Gastrocnemius medialis (tissue), 4 donors: ENCODE measurements at regions not wholly inside any gene's neighbourhood (a gene's known extent, or its start where the extent isn't known, plus 50 kb on each side); places are given as distances from the start of the nearest gene placed in this dataset.

Source experiments
- POLR2A ChIP-seq, 2 donors: fragments of 450-650 bp; IDR thresholded peaks; one replicate each; pipeline ENCODE4 v1.6.1; 2017; ENCODE audit warnings: antibody characterized with exemption in 2 of 2, mild to moderate bottlenecking in 2 of 2, moderate library complexity in 2 of 2
- TF ChIP-seq, protein P1 (sequence below), 5 experiments: fragments of 450-650 bp in 3 of 5; fragments of 200-600 bp in 2 of 5; sonication (generic) in 2 of 5; IDR thresholded peaks in 4 of 5; conservative IDR thresholded peaks in 1 of 5; 1 replicate in 4 of 5; 2 replicates in 1 of 5; pipeline ENCODE4 v1.5.1; 2016 to 2019; ENCODE audit warnings: antibody characterized with exemption in 5 of 5, mild to moderate bottlenecking in 3 of 5, moderate library complexity in 3 of 5

DNA sequence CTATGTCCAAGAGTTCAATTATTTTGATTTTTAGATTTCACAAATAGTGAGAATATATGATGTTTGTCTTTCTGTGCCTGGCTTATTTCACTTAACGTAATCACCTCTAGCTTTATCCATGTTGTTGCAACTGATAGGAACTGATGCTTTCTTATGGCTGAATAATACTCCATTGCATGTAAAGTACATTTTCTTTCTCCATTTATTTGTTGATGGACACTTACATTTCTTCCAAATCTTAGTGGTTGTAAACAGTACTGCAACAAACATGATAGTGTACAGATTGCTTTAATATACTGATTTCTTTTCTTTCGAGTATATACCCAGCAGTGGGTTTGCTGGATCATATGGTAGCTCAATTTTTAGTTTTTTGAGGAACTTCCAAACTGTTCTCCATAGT, 600.6 kb upstream of the SEMA6D start:
- TF ChIP-seq, protein P1, sequence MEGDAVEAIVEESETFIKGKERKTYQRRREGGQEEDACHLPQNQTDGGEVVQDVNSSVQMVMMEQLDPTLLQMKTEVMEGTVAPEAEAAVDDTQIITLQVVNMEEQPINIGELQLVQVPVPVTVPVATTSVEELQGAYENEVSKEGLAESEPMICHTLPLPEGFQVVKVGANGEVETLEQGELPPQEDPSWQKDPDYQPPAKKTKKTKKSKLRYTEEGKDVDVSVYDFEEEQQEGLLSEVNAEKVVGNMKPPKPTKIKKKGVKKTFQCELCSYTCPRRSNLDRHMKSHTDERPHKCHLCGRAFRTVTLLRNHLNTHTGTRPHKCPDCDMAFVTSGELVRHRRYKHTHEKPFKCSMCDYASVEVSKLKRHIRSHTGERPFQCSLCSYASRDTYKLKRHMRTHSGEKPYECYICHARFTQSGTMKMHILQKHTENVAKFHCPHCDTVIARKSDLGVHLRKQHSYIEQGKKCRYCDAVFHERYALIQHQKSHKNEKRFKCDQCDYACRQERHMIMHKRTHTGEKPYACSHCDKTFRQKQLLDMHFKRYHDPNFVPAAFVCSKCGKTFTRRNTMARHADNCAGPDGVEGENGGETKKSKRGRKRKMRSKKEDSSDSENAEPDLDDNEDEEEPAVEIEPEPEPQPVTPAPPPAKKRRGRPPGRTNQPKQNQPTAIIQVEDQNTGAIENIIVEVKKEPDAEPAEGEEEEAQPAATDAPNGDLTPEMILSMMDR (IDR thresholded peaks at IDR 0.05 in 4 of 5, conservative IDR thresholded peaks at IDR 0.05 in 1 of 5) = peak in 1 of 5 experiments; percentile 22
- TF ChIP-seq POLR2A (IDR thresholded peaks at IDR 0.05) = no peak
